ENCODE measurements at regions not wholly inside any gene's neighbourhood (a gene's known extent, or its start where the extent isn't known, plus 50 kb on each side); places are given as distances from the start of the nearest gene placed in this dataset.

DNA sequence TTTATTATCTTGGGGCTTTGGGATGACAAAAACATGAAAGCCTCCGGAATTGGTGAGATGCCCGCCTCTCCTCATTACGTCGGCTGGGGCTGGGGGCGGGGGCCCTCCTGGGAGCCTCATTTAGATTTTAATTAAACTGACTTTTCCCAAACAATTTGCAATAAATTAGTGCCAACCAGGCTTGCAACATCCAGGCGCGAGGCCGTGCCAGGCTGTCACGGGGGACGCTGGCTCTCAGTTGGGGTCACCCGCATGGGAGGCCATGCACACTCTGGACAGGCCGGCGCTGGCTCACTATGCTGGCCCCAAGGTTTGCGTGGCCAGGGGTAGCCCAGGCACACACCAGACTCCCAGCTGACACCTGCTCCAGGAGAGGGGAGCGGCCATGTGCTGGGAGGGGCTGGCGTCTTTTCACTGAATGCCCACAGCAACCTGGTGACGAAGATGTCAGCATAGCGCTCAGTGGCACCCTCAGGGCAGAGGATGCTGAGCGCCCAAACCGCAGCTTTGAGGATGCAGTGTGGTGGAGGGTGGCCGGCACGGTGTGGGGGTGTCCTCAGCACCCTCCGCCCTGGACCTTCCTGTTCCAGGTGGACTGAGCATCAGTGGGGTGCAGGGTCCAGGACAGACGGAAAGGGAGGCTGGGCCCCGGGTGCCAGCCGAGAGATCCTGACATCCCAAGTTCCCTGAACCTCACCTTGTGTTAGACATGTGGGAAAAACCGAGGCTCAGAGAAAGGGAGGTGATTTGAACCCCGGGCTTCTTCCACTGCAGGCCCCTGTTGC is 190.8 kb upstream of the C14orf180 start:
- Histone ChIP-seq H3K4me2 (ENCODE audit: low read length) (no peak overlapping the region), H3K9me3 (ENCODE audit: low read length) (no peaks in the 10 kb centered on the region), H3F3A (ENCODE audit: insufficient read depth, low read length, poor library complexity, severe bottlenecking) (no peaks in the 10 kb centered on the region), H3K36me3 (ENCODE audit: insufficient read depth, low read length) (no peaks in the 10 kb centered on the region), H2AFZ (ENCODE audit: low read depth, low read length) (no peak overlapping the region), H3K9me2 (ENCODE audit: insufficient read depth, low read length) (no peaks in the 10 kb centered on the region), H3K4me3 (ENCODE audit: low read length) (no peak overlapping the region), H3K27ac (ENCODE audit: low read length) (no peak overlapping the region), H4K20me1 (ENCODE audit: insufficient read depth) (no peaks in the 10 kb centered on the region), H3K9ac (ENCODE audit: low read length) (no peak overlapping the region), H3K79me2 (replicated peaks; ENCODE audit: insufficient read depth, low read length) (no peaks in the 10 kb centered on the region), H3K27me3 (ENCODE audit: insufficient read depth, low read depth, low read length) (no peaks in the 10 kb centered on the region)
- TF ChIP-seq SMC3 (conservative IDR thresholded peaks at IDR 0.05; ENCODE audit: poor library complexity) = no peak
- TF ChIP-seq, protein P1, sequence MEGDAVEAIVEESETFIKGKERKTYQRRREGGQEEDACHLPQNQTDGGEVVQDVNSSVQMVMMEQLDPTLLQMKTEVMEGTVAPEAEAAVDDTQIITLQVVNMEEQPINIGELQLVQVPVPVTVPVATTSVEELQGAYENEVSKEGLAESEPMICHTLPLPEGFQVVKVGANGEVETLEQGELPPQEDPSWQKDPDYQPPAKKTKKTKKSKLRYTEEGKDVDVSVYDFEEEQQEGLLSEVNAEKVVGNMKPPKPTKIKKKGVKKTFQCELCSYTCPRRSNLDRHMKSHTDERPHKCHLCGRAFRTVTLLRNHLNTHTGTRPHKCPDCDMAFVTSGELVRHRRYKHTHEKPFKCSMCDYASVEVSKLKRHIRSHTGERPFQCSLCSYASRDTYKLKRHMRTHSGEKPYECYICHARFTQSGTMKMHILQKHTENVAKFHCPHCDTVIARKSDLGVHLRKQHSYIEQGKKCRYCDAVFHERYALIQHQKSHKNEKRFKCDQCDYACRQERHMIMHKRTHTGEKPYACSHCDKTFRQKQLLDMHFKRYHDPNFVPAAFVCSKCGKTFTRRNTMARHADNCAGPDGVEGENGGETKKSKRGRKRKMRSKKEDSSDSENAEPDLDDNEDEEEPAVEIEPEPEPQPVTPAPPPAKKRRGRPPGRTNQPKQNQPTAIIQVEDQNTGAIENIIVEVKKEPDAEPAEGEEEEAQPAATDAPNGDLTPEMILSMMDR (IDR thresholded peaks at IDR 0.05; ENCODE audit: poor library complexity, severe bottlenecking) = no peak

DNA sequence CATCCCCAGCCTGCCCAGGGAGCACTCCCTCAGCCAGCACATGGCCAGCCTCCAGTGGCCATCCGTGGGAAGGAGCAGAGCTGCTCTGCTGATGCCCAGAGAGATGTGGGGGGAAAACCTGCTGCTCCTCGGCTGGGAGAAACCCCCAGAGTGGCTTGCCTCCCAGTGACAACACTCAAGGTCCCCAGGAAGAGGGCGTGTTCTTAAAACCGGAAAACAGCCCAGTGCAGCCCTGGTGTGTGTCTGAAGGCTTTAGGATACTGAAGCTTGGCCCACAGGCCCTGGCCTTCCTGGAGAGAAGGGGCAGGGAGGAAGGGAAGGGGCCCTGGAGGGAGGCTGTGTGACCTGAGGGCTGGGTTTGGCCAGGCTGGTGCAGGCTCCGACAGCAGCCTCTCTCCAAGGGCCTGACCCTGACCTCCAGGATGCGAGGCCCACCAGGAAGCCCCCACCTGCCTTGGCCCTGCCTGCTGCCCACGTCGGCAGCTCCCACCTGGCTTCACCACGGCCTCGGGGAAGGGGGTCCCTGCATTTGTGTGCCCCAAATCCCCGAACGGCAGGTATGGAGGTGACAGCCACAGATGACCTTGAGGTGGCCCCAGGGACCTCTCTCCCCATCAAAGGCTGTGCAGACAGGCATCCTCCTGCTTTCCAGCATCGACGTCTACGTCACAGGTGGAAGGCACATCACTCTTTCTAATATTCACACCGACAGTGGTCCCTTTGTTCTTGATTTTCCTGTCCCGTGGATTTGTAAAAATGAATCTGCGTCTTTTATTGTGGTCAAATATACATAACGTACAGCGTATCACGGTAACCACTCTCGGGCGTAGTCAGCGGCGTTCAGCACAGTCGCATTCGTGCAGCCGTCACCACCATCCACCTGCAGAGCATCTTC is 190.0 kb upstream of the C14orf180 start:
- H4K20me1 ChIP-seq (ENCODE audit: insufficient read depth) = no peaks in the 10 kb centered on the region
- no peaks in the 10 kb centered on the region for H3K27me3 ChIP-seq (ENCODE audit: insufficient read depth, low read depth, low read length)
- no peaks in the 10 kb centered on the region for H3K36me3 ChIP-seq (ENCODE audit: insufficient read depth, low read length)
- no peak overlapping the region for H3K9ac ChIP-seq (ENCODE audit: low read length)
- no peak overlapping the region for H3K4me2 ChIP-seq (ENCODE audit: low read length)
- no peak for TF ChIP-seq EP300 (conservative IDR thresholded peaks at IDR 0.05; ENCODE audit: poor library complexity, severe bottlenecking)
- no peak for TF ChIP-seq TAF1 (IDR thresholded peaks at IDR 0.05; ENCODE audit: low read depth)
- TF ChIP-seq SMC3 (conservative IDR thresholded peaks at IDR 0.05; ENCODE audit: poor library complexity) = no peak
- TF ChIP-seq POLR2AphosphoS5 (IDR thresholded peaks at IDR 0.05) = no peak
- TF ChIP-seq RAD21 (conservative IDR thresholded peaks at IDR 0.05) = no peak
- TF ChIP-seq, protein P2, sequence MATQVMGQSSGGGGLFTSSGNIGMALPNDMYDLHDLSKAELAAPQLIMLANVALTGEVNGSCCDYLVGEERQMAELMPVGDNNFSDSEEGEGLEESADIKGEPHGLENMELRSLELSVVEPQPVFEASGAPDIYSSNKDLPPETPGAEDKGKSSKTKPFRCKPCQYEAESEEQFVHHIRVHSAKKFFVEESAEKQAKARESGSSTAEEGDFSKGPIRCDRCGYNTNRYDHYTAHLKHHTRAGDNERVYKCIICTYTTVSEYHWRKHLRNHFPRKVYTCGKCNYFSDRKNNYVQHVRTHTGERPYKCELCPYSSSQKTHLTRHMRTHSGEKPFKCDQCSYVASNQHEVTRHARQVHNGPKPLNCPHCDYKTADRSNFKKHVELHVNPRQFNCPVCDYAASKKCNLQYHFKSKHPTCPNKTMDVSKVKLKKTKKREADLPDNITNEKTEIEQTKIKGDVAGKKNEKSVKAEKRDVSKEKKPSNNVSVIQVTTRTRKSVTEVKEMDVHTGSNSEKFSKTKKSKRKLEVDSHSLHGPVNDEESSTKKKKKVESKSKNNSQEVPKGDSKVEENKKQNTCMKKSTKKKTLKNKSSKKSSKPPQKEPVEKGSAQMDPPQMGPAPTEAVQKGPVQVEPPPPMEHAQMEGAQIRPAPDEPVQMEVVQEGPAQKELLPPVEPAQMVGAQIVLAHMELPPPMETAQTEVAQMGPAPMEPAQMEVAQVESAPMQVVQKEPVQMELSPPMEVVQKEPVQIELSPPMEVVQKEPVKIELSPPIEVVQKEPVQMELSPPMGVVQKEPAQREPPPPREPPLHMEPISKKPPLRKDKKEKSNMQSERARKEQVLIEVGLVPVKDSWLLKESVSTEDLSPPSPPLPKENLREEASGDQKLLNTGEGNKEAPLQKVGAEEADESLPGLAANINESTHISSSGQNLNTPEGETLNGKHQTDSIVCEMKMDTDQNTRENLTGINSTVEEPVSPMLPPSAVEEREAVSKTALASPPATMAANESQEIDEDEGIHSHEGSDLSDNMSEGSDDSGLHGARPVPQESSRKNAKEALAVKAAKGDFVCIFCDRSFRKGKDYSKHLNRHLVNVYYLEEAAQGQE (IDR thresholded peaks at IDR 0.05; ENCODE audit: borderline replicate concordance) = no peak
- no peak for TF ChIP-seq MXI1 (conservative IDR thresholded peaks at IDR 0.05; ENCODE audit: poor library complexity, severe bottlenecking)
- no peak for TF ChIP-seq EZH2 (IDR thresholded peaks at IDR 0.05; ENCODE audit: borderline replicate concordance, insufficient read depth, low read length, poor library complexity, severe bottlenecking)
- TF ChIP-seq, protein P1 (IDR thresholded peaks at IDR 0.05; ENCODE audit: poor library complexity, severe bottlenecking) = no peak
- no peak overlapping the region for H3K4me3 ChIP-seq (ENCODE audit: low read length)
- no peaks in the 10 kb centered on the region for H3K9me3 ChIP-seq (ENCODE audit: low read length)
- H3F3A ChIP-seq (ENCODE audit: insufficient read depth, low read length, poor library complexity, severe bottlenecking) = no peaks in the 10 kb centered on the region
- no peak overlapping the region for H3K27ac ChIP-seq (ENCODE audit: low read length)
- no peaks in the 10 kb centered on the region for H3K9me2 ChIP-seq (ENCODE audit: insufficient read depth, low read length)
- H3K79me2 ChIP-seq (replicated peaks; ENCODE audit: insufficient read depth, low read length) = no peaks in the 10 kb centered on the region
- no peak overlapping the region for H2AFZ ChIP-seq (ENCODE audit: low read depth, low read length)
